HG03097 (cell line): ENCODE measurements at regions not wholly inside any gene's neighbourhood (a gene's known extent, or its start where the extent isn't known, plus 50 kb on each side); places are given as distances from the start of the nearest gene placed in this dataset.

Experiments
- ATAC-seq: cut with Tn5 transposase; IDR thresholded peaks from one replicate; pipeline ENCODE4 v1.9.1; 2021; ENCODE audit not compliant: unreplicated experiment, low FRiP score

GRCh38 chr4:89379511-89380044 lies 72.0 kb upstream of the GPRIN3 start:
- ATAC-seq: no peak

- no peak for ATAC-seq
Measured at GRCh38 chr4:89373394-89373793, 65.8 kb upstream of the GPRIN3 start.

GRCh38 chr4:89371614-89372013 lies 64.0 kb upstream of the GPRIN3 start:
- no peak for ATAC-seq

GRCh38 chr4:89369581-89369980 lies 62.0 kb upstream of the GPRIN3 start:
- ATAC-seq: no peak

- ATAC-seq: no peak
Measured at GRCh38 chr4:89368861-89369260, 61.3 kb upstream of the GPRIN3 start.

GRCh38 chr4:89365776-89366175 lies 58.2 kb upstream of the GPRIN3 start:
- no peak for ATAC-seq

- no peak for ATAC-seq
Measured at GRCh38 chr4:89365375-89365774, 57.8 kb upstream of the GPRIN3 start.

- ATAC-seq: no peak
Measured at GRCh38 chr4:89364541-89364940, 56.9 kb upstream of the GPRIN3 start.

GRCh38 chr4:89363786-89364185 lies 56.2 kb upstream of the GPRIN3 start:
- no peak for ATAC-seq

- ATAC-seq: no peak
Measured at GRCh38 chr4:89358935-89359638, 51.5 kb upstream of the GPRIN3 start.

- ATAC-seq: no peak
Measured at GRCh38 chr4:89357787-89358186, 50.2 kb upstream of the GPRIN3 start.
